OCI-LY7 (cell line): ENCODE measurements at regions not wholly inside any gene's neighbourhood (a gene's known extent, or its start where the extent isn't known, plus 50 kb on each side); places are given as distances from the start of the nearest gene placed in this dataset.

Source experiments
- CTCF ChIP-seq: fragments of 200-600 bp; sonication (generic); conservative IDR thresholded peaks from 2 replicates; pipeline ENCODE4 v1.5.1; 2014; ENCODE audit warnings: mild to moderate bottlenecking, antibody characterized with exemption, low read length, moderate library complexity, mixed read lengths
- EZH2phosphoT487 ChIP-seq: fragments of 200-600 bp; sonication (generic); IDR thresholded peaks from 2 replicates; pipeline ENCODE4 v1.6.1; 2018; ENCODE audit warnings: low read depth, borderline replicate concordance, mild to moderate bottlenecking, mixed run types, antibody characterized with exemption, low read length, moderate library complexity, mixed read lengths

DNA sequence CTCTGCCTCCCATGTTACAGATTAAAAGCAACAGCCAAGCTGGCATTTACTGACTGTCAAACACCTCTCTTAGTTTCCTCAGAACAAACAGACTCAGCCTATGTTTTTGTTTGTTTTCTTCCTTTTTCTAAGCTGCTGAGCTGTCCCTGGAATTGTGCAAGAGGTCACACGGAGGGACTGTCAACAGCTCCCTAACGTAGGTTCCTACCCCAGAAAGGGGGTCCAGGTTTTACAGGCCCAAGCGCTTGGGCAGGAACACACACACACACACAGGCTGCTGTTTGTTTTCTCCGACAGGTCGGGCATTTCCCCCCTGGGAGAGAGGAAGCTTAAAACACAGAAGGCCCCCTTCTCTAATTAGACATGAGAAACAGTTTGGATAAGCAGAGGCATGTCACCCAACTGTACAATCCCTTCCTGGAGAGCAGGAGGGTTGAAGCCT, 739.6 kb upstream of the TBX3 start:
- no peak for TF ChIP-seq CTCF
- no peak for TF ChIP-seq EZH2phosphoT487
